Left lung (tissue), 4 donors: ENCODE measurements at regions not wholly inside any gene's neighbourhood (a gene's known extent, or its start where the extent isn't known, plus 50 kb on each side); places are given as distances from the start of the nearest gene placed in this dataset.
A peak's percentile ranks its signal among the peaks of the same experiment; 100 is the strongest.

Experiments used
- ATAC-seq: fragments of 200-7000 bp; cut with Tn5 transposase; one replicate; pipeline ENCODE4 v1.9.1; 2020; ENCODE audit warnings: moderate library complexity
- DNase-seq, 4 donors: peaks; one replicate each; pipeline ENCODE4 v3.0.0-alpha.2; 2013 to 2020
- H3K27ac ChIP-seq, 2 donors: fragments of 200-600 bp; sonication (generic) in 1 of 2; one replicate each; pipeline versions ENCODE4 v1.5.0 to v1.8.0; 2020 to 2021
- H3K27me3 ChIP-seq, 2 donors: fragments of 200-600 bp; sonication (generic) in 1 of 2; one replicate each; pipeline versions ENCODE4 v1.5.0 to v1.8.0; 2020 to 2021
- H3K36me3 ChIP-seq, 2 donors: fragments of 200-600 bp; sonication (generic) in 1 of 2; one replicate each; pipeline versions ENCODE4 v1.5.0 to v1.8.0; 2020 to 2021
- H3K4me1 ChIP-seq, 2 donors: fragments of 200-600 bp; one replicate each; pipeline ENCODE4 v1.8.0; 2021
- H3K4me3 ChIP-seq, 2 donors: fragments of 200-600 bp; sonication (generic) in 1 of 2; one replicate each; pipeline versions ENCODE4 v1.5.0 to v1.8.0; 2020 to 2021; ENCODE audit warnings: mild to moderate bottlenecking in 1 of 2
- H3K9me3 ChIP-seq, 2 donors: fragments of 200-600 bp; sonication (generic) in 1 of 2; one replicate each; pipeline versions ENCODE4 v1.5.0 to v1.8.0; 2020 to 2021
- intact Hi-C, 2 donors: fragments of 100-400 bp; cut with DNase I; formaldehyde crosslinking; loops; one replicate each; pipeline versions ENCODE4 v1.11.2 to v1.14.2; 2022
- TF ChIP-seq, protein P1 (sequence below), 2 donors: fragments of 200-600 bp; sonication (generic) in 1 of 2; IDR thresholded peaks; one replicate each; pipeline versions ENCODE4 v1.5.0 to v1.8.0; 2021; ENCODE audit warnings: antibody characterized with exemption in 2 of 2
- donor health status: DM: no; HTN: yes; CAD: no.
- donor health status: DM: no; HTN: no; CAD: no.

DNA sequence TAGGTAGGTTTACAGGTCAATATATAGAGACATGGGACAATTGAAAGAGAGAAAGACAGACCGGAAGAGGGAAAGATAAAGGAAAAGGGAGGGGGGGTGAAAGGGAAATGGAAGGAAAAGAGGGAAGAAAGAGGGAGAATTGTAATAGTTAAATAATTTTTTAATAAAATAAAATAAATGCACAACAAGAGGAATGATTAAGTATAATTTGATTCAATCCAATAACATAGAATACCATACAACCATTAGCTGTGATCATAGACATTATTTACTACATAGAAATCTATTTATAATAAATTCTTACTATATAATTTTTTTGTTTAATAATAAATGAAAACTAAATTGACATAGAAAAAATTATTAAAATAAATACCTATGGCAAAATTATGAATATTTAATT lies 330.7 kb downstream of the NR4A2 start:
- Histone ChIP-seq H3K9me3 (no peaks in the 10 kb centered on the region), H3K4me1 (no peaks in the 10 kb centered on the region), H3K4me3 (no peak overlapping the region), H3K36me3 (no peaks in the 10 kb centered on the region), H3K27ac (no peak overlapping the region), H3K27me3 (no peaks in the 10 kb centered on the region)
- DNase-seq (no peak), ATAC-seq (no peak)
- TF ChIP-seq, protein P1, sequence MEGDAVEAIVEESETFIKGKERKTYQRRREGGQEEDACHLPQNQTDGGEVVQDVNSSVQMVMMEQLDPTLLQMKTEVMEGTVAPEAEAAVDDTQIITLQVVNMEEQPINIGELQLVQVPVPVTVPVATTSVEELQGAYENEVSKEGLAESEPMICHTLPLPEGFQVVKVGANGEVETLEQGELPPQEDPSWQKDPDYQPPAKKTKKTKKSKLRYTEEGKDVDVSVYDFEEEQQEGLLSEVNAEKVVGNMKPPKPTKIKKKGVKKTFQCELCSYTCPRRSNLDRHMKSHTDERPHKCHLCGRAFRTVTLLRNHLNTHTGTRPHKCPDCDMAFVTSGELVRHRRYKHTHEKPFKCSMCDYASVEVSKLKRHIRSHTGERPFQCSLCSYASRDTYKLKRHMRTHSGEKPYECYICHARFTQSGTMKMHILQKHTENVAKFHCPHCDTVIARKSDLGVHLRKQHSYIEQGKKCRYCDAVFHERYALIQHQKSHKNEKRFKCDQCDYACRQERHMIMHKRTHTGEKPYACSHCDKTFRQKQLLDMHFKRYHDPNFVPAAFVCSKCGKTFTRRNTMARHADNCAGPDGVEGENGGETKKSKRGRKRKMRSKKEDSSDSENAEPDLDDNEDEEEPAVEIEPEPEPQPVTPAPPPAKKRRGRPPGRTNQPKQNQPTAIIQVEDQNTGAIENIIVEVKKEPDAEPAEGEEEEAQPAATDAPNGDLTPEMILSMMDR (IDR thresholded peaks at IDR 0.05): no peak
- intact Hi-C loops: no loop called here

DNA sequence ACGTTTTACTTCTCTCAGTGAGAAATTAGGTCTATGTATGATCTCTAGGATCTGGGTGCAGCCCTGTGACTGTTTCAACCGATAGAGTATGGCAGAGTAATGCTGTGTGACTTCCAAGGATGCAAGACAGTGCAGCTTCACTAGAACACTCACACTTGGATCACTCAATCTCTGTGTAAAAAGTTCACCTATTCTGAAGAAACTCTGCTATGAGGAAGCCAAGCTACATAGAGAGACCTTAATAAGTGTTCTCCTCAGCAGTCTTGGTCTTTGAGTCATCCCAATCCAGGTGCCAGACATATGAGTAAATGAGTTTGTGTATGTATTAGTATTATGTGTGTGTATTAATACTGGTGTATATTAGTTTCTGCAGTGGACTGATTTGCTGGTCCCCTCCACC lies 335.0 kb downstream of the NR4A2 start:
- H3K4me3 ChIP-seq: no peak overlapping the region
- no peaks in the 10 kb centered on the region for H3K36me3 ChIP-seq
- no peaks in the 10 kb centered on the region for H3K9me3 ChIP-seq
- intact Hi-C loops: no loop called here
- no peaks in the 10 kb centered on the region for H3K4me1 ChIP-seq
- H3K27me3 ChIP-seq: no peaks in the 10 kb centered on the region
- H3K27ac ChIP-seq: no peak overlapping the region
- DNase-seq: no peak
- peak; percentile 18 for ATAC-seq
- TF ChIP-seq, protein P1 (IDR thresholded peaks at IDR 0.05): no peak

- intact Hi-C loops: no loop called here
- no peak overlapping the region for H3K4me3 ChIP-seq
- H3K27me3 ChIP-seq: no peaks in the 10 kb centered on the region
- no peak overlapping the region for H3K27ac ChIP-seq
- ATAC-seq (no peak), DNase-seq (no peak)
- TF ChIP-seq, protein P1 (IDR thresholded peaks at IDR 0.05): no peak
- no peaks in the 10 kb centered on the region for H3K9me3 ChIP-seq
- H3K4me1 ChIP-seq: no peaks in the 10 kb centered on the region
- no peaks in the 10 kb centered on the region for H3K36me3 ChIP-seq
These were observed 338.2 kb downstream of the NR4A2 start for GRCh38 chr2:155994315-155994714.

- ATAC-seq (no peak), DNase-seq (no peak)
- TF ChIP-seq, protein P1 (IDR thresholded peaks at IDR 0.05): no peak
These were observed 348.7 kb downstream of the NR4A2 start for GRCh38 chr2:155983845-155984244.

GRCh38 chr2:155982135-155982534 lies 350.4 kb downstream of the NR4A2 start:
- Histone ChIP-seq H3K9me3 (no peaks in the 10 kb centered on the region), H3K27ac (no peak overlapping the region), H3K4me1 (no peaks in the 10 kb centered on the region), H3K4me3 (no peak overlapping the region), H3K36me3 (no peaks in the 10 kb centered on the region), H3K27me3 (no peaks in the 10 kb centered on the region)
- no peak for DNase-seq
- TF ChIP-seq, protein P1 (IDR thresholded peaks at IDR 0.05): no peak
- no peak for ATAC-seq
- intact Hi-C loops: no loop called here

More at GRCh38 chr2:155983845-155984244, 348.7 kb downstream of the NR4A2 start:
- Histone ChIP-seq H3K27me3 (no peaks in the 10 kb centered on the region), H3K27ac (no peak overlapping the region), H3K9me3 (no peaks in the 10 kb centered on the region), H3K36me3 (no peaks in the 10 kb centered on the region), H3K4me1 (no peaks in the 10 kb centered on the region), H3K4me3 (no peak overlapping the region)
- intact Hi-C loops: no loop called here
